WTC11 (cell line): ENCODE measurements at regions not wholly inside any gene's neighbourhood (a gene's known extent, or its start where the extent isn't known, plus 50 kb on each side); places are given as distances from the start of the nearest gene placed in this dataset.

ENCODE experiments used
- ATAC-seq: fragments of 200-7000 bp; cut with Tn5 transposase; 2 replicates; pipeline ENCODE4 v1.10.0; 2021; ENCODE audit warnings: mild to moderate bottlenecking, moderate library complexity
- CTCF ChIA-PET: fragments of 300-600 bp; sonication (Branson Sonifier 250); formaldehyde crosslinking; loops from one replicate; lab custom pipeline; 2021; ENCODE audit warnings: antibody characterized with exemption; lab: Charles Lee
- POLR2A ChIA-PET: fragments of 350-600 bp; sonication (Branson Sonifier 250); formaldehyde crosslinking; loops from one replicate; lab custom pipeline; 2021; ENCODE audit warnings: antibody characterized with exemption; lab: Charles Lee
- DNase-seq: peaks from one replicate; pipeline ENCODE4 v3.0.0; 2021; ENCODE audit warnings: low spot score
- H3K27ac Mint-ChIP-seq: 2 replicates; pipeline ENCODE4 v1.8.0; 2021; ENCODE audit warnings: mixed read lengths
- H3K27me3 Mint-ChIP-seq: 2 replicates; pipeline ENCODE4 v1.8.0; 2021; ENCODE audit warnings: low read depth, mild to moderate bottlenecking, moderate library complexity, mixed read lengths
- H3K36me3 Mint-ChIP-seq: 2 replicates; pipeline ENCODE4 v1.8.0; 2021; ENCODE audit warnings: mixed read lengths
- H3K4me1 Mint-ChIP-seq: 2 replicates; pipeline ENCODE4 v1.8.0; 2022; ENCODE audit warnings: mixed read lengths
- H3K4me3 Mint-ChIP-seq: 2 replicates; pipeline ENCODE4 v1.8.0; 2021; ENCODE audit warnings: mild to moderate bottlenecking, moderate library complexity, mixed read lengths
- H3K9me3 Mint-ChIP-seq: 2 replicates; pipeline ENCODE4 v1.8.0; 2021; ENCODE audit warnings: mixed read lengths
- CDX4 ChIP-seq: fragments of 250-450 bp; sonication (Bioruptor Pico); IDR thresholded peaks from 2 replicates; pipeline ENCODE4 v1.9.0; 2021; ENCODE audit warnings: moderate library complexity, mild to moderate bottlenecking, inconsistent platforms, borderline replicate concordance
- CREM ChIP-seq: sonication (generic); formaldehyde crosslinking; IDR thresholded peaks from 2 replicates; pipeline ENCODE4 v1.8.1; 2022; ENCODE audit warnings: mild to moderate bottlenecking, missing genetic modification reagents, moderate library complexity
- CTCF ChIP-seq: fragments of 200-600 bp; IDR thresholded peaks from 2 replicates; pipeline ENCODE4 v1.8.0; 2022; ENCODE audit warnings: antibody characterized with exemption
- GRHL2 ChIP-seq: fragments of 250-450 bp; sonication (Bioruptor Pico); IDR thresholded peaks from 2 replicates; pipeline ENCODE4 v1.8.0; 2022; ENCODE audit warnings: mild to moderate bottlenecking, moderate library complexity; ENCODE audit not compliant: insufficient replicate concordance, severe bottlenecking
- GTF2I ChIP-seq: fragments of 250-450 bp; sonication (Bioruptor Pico); conservative IDR thresholded peaks from 2 replicates; pipeline ENCODE4 v1.4.0; 2021; ENCODE audit warnings: mild to moderate bottlenecking
- IRF2 ChIP-seq: sonication (generic); formaldehyde crosslinking; IDR thresholded peaks from 2 replicates; pipeline ENCODE4 v1.8.0; 2022; ENCODE audit warnings: low read depth, missing genetic modification reagents, borderline replicate concordance
- KAT7 ChIP-seq: sonication (generic); formaldehyde crosslinking; IDR thresholded peaks from 2 replicates; pipeline ENCODE4 v1.8.1; 2023; ENCODE audit warnings: missing genetic modification reagents, mild to moderate bottlenecking, borderline replicate concordance
- MXD4 ChIP-seq: fragments of 250-450 bp; sonication (Bioruptor Pico); IDR thresholded peaks from 2 replicates; pipeline ENCODE4 v1.8.0; 2021; ENCODE audit warnings: mild to moderate bottlenecking, moderate library complexity, borderline replicate concordance
- MYBL2 ChIP-seq: sonication (generic); formaldehyde crosslinking; IDR thresholded peaks from 2 replicates; pipeline ENCODE4 v1.8.1; 2023; ENCODE audit warnings: mild to moderate bottlenecking, moderate library complexity, missing genetic modification reagents
- NFATC4 ChIP-seq: fragments of 250-450 bp; sonication (Bioruptor Pico); IDR thresholded peaks from 2 replicates; pipeline ENCODE4 v1.9.0; 2021; ENCODE audit warnings: mild to moderate bottlenecking
- NFYB ChIP-seq: sonication (generic); formaldehyde crosslinking; conservative IDR thresholded peaks from 2 replicates; pipeline ENCODE4 v1.8.0; 2022; ENCODE audit warnings: low read depth, missing genetic modification reagents
- NR1H2 ChIP-seq: sonication (generic); formaldehyde crosslinking; IDR thresholded peaks from 2 replicates; pipeline ENCODE4 v1.9.0; 2021; ENCODE audit warnings: mild to moderate bottlenecking, moderate library complexity, missing genetic modification reagents
- PREB ChIP-seq: sonication (generic); formaldehyde crosslinking; IDR thresholded peaks from 2 replicates; pipeline ENCODE4 v1.8.1; 2022; ENCODE audit warnings: mild to moderate bottlenecking, missing genetic modification reagents, moderate library complexity, borderline replicate concordance
- RORB ChIP-seq: fragments of 250-450 bp; sonication (Bioruptor Pico); IDR thresholded peaks from 2 replicates; pipeline ENCODE4 v1.9.0; 2021; ENCODE audit warnings: mild to moderate bottlenecking
- SOX15 ChIP-seq: fragments of 250-450 bp; sonication (Bioruptor Pico); IDR thresholded peaks from 2 replicates; pipeline ENCODE4 v1.9.0; 2021; ENCODE audit warnings: mild to moderate bottlenecking
- ZNF396 ChIP-seq: fragments of 250-450 bp; sonication (Bioruptor Pico); IDR thresholded peaks from 2 replicates; pipeline ENCODE4 v1.8.0; 2021; ENCODE audit warnings: mild to moderate bottlenecking, moderate library complexity, borderline replicate concordance
- ZNF423 ChIP-seq: fragments of 250-450 bp; sonication (Bioruptor Pico); IDR thresholded peaks from 2 replicates; pipeline ENCODE4 v2.1.2; 2022; ENCODE audit warnings: mild to moderate bottlenecking, moderate library complexity
- ZNF425 ChIP-seq: fragments of 250-450 bp; sonication (Bioruptor Pico); conservative IDR thresholded peaks from 2 replicates; pipeline ENCODE4 v1.9.0; 2021; ENCODE audit warnings: mild to moderate bottlenecking
- ZNF532 ChIP-seq: fragments of 250-450 bp; sonication (Bioruptor Pico); IDR thresholded peaks from 2 replicates; pipeline ENCODE4 v1.9.0; 2021; ENCODE audit warnings: mild to moderate bottlenecking, borderline replicate concordance

GRCh38 chr11:97419729-97420128, 1029.9 kb downstream of the JRKL start (continued):
- TF ChIP-seq ZNF532 (CRISPR knock-in tag) (no peak), NFATC4 (CRISPR knock-in tag) (no peak), PREB (CRISPR knock-in tag) (no peak)
- TF ChIP-seq, all 79 proteins: peak for 0

- ATAC-seq, result no peak
- H3K36me3 Mint-ChIP-seq, result no peaks in the 10 kb centered on the region
- CTCF ChIA-PET, result no interaction called here
- H3K9me3 Mint-ChIP-seq, result no peaks in the 10 kb centered on the region
- H3K27ac Mint-ChIP-seq, result no peak overlapping the region
- H3K27me3 Mint-ChIP-seq, result no peaks in the 10 kb centered on the region
- POLR2A ChIA-PET, result no interaction called here
- no peak for DNase-seq
- no peaks in the 10 kb centered on the region for H3K4me1 Mint-ChIP-seq
- H3K4me3 Mint-ChIP-seq, result no peak overlapping the region
- TF ChIP-seq MXD4 (CRISPR knock-in tag) (no peak), IRF2 (CRISPR knock-in tag) (no peak), GRHL2 (CRISPR knock-in tag) (no peak), CDX4 (CRISPR knock-in tag) (no peak), CTCF (no peak), ZNF425 (no peak), RORB (CRISPR knock-in tag) (no peak), MYBL2 (no peak), NR1H2 (CRISPR knock-in tag) (no peak), CREM (no peak), ZNF423 (CRISPR knock-in tag) (no peak), ZNF532 (CRISPR knock-in tag) (no peak), GTF2I (CRISPR knock-in tag) (no peak), ZNF396 (CRISPR knock-in tag) (no peak), NFYB (no peak), SOX15 (CRISPR knock-in tag) (no peak), KAT7 (no peak)
These were observed 1038.5 kb downstream of the JRKL start for GRCh38 chr11:97428247-97428790.
